T-cell (primary cell): ENCODE measurements at regions not wholly inside any gene's neighbourhood (a gene's known extent, or its start where the extent isn't known, plus 50 kb on each side); places are given as distances from the start of the nearest gene placed in this dataset.

Source experiments
- ATAC-seq, 4 experiments: fragments of 200-7000 bp in 3 of 4; fragments of 150-1000 bp in 1 of 4; cut with Tn5 transposase; replicated peaks in 1 of 4; 1 replicate in 3 of 4; 2 replicates in 1 of 4; pipeline ENCODE4 v1.10.0; 2021; ENCODE audit warnings: moderate library complexity in 3 of 4, mild to moderate bottlenecking in 2 of 4, moderate number of reproducible peaks in 1 of 4
- CTCF ChIA-PET, 2 donors: fragments of 300-600 bp; sonication (Branson Sonifier 250); formaldehyde crosslinking; loops; one replicate each; lab custom pipeline; 2022; ENCODE audit warnings: antibody characterized with exemption in 2 of 2; lab: Charles Lee
- POLR2A ChIA-PET, 2 donors: fragments of 300-600 bp; sonication (Branson Sonifier 250); formaldehyde crosslinking; loops; one replicate each; lab custom pipeline; 2022; ENCODE audit warnings: antibody characterized with exemption in 2 of 2; lab: Charles Lee
- DNase-seq, 35 experiments: peaks; one replicate each; pipeline versions ENCODE4 v3.0.0 to v3.0.0-alpha.2; 2013 to 2023
- H3K27ac ChIP-seq: one replicate; pipeline ENCODE4 v1.5.1; 2013; ENCODE audit warnings: low read length
- H3K27me3 ChIP-seq, 2 experiments: replicated peaks in 1 of 2; 1 replicate in 1 of 2; 2 replicates in 1 of 2; pipeline versions ENCODE4 v1.6.1 to v1.7.0; 2013; ENCODE audit warnings: low read length in 1 of 2, mixed read lengths in 1 of 2; ENCODE audit not compliant: control insufficient read depth in 2 of 2, insufficient read depth in 2 of 2; ENCODE audit errors: extremely low read depth in 1 of 2
- H3K36me3 ChIP-seq, 2 donors: 1 replicate in 1 of 2; 2 replicates in 1 of 2; pipeline versions ENCODE4 v1.6.1 to v1.7.0; 2013; ENCODE audit warnings: low read length in 1 of 2; ENCODE audit not compliant: control insufficient read depth in 2 of 2, insufficient read depth in 1 of 2; ENCODE audit errors: extremely low read depth in 1 of 2
- H3K4me1 ChIP-seq, 2 experiments: 1 replicate in 1 of 2; 2 replicates in 1 of 2; pipeline versions ENCODE4 v1.6.1 to v1.7.0; 2013; ENCODE audit warnings: low read length in 2 of 2, mixed read lengths in 1 of 2; ENCODE audit not compliant: insufficient read depth in 2 of 2, control insufficient read depth in 1 of 2; ENCODE audit errors: extremely low read depth in 1 of 2
- H3K4me3 ChIP-seq, 2 donors: 1 replicate in 1 of 2; 2 replicates in 1 of 2; pipeline versions ENCODE4 v1.5.1 to v1.7.0; 2013; ENCODE audit warnings: mild to moderate bottlenecking in 2 of 2, low read length in 1 of 2, moderate library complexity in 1 of 2; ENCODE audit not compliant: control insufficient read depth in 1 of 2; ENCODE audit errors: extremely low read depth in 1 of 2
- H3K9me3 ChIP-seq: 2 replicates; pipeline ENCODE4 v1.7.0; 2013
- H3K27ac Mint-ChIP-seq, 2 donors: one replicate each; pipeline ENCODE4 v1.8.0; 2020 to 2021; ENCODE audit warnings: mild to moderate bottlenecking in 2 of 2, mixed read lengths in 2 of 2
- H3K27me3 Mint-ChIP-seq, 2 donors: one replicate each; pipeline ENCODE4 v1.8.0; 2021 to 2022; ENCODE audit warnings: mixed read lengths in 2 of 2
- H3K36me3 Mint-ChIP-seq: one replicate; pipeline ENCODE4 v1.8.0; 2021; ENCODE audit warnings: mixed read lengths
- H3K4me1 Mint-ChIP-seq, 3 donors: one replicate each; pipeline ENCODE4 v1.8.0; 2020 to 2022; ENCODE audit warnings: mixed read lengths in 3 of 3, mild to moderate bottlenecking in 1 of 3
- H3K4me3 Mint-ChIP-seq, 3 donors: one replicate each; pipeline ENCODE4 v1.8.0; 2020 to 2022; ENCODE audit warnings: mild to moderate bottlenecking in 3 of 3, mixed read lengths in 3 of 3, moderate library complexity in 3 of 3
- H3K9me3 Mint-ChIP-seq, 3 donors: one replicate each; pipeline ENCODE4 v1.8.0; 2020 to 2022; ENCODE audit warnings: mixed read lengths in 3 of 3
- WGBS: methylation state at CpG from one replicate; pipeline ENCODE4 v1.1.5; 2013; ENCODE audit warnings: missing lambda C conversion rate; ENCODE audit not compliant: insufficient coverage; 5-methylcytosine and 5-hydroxymethylcytosine counted together

GRCh38 chr16:59432896-59433295 is 698.8 kb upstream of the GOT2 start:
- ChIA-PET CTCF (no interaction called here), POLR2A (no interaction called here)
- no peaks in the 10 kb centered on the region for H3K36me3 Mint-ChIP-seq
- H3K27ac ChIP-seq = no peak overlapping the region
- H3K4me3 Mint-ChIP-seq = no peak overlapping the region
- no peak for ATAC-seq
- no peaks in the 10 kb centered on the region for H3K9me3 ChIP-seq
- no peak for DNase-seq
- H3K36me3 ChIP-seq = no peaks in the 10 kb centered on the region
- H3K27me3 Mint-ChIP-seq = no peaks in the 10 kb centered on the region
- H3K9me3 Mint-ChIP-seq = peaks cover 0 to 16% (median 2%) of the 10 kb centered on the region in 3 donors
- WGBS = 87% methylated on average over 2 of the region's 3 CpGs
- H3K4me1 Mint-ChIP-seq = no peaks in the 10 kb centered on the region
- H3K27ac Mint-ChIP-seq = no peak overlapping the region
- no peak overlapping the region for H3K4me3 ChIP-seq
- no peaks in the 10 kb centered on the region for H3K4me1 ChIP-seq
- no peaks in the 10 kb centered on the region for H3K27me3 ChIP-seq

- WGBS = no CpG with 5 or more reads among the region's 1 CpG
- H3K36me3 ChIP-seq = no peaks in the 10 kb centered on the region
- no peaks in the 10 kb centered on the region for H3K36me3 Mint-ChIP-seq
- no peak overlapping the region for H3K4me3 ChIP-seq
- ChIA-PET POLR2A (no interaction called here), CTCF (no interaction called here)
- H3K4me3 Mint-ChIP-seq = no peak overlapping the region
- H3K9me3 ChIP-seq = no peaks in the 10 kb centered on the region
- no peaks in the 10 kb centered on the region for H3K27me3 ChIP-seq
- no peak overlapping the region for H3K27ac ChIP-seq
- no peak for DNase-seq
- H3K27me3 Mint-ChIP-seq = no peaks in the 10 kb centered on the region
- H3K4me1 Mint-ChIP-seq = no peaks in the 10 kb centered on the region
- H3K4me1 ChIP-seq = no peaks in the 10 kb centered on the region
- ATAC-seq = no peak
- H3K27ac Mint-ChIP-seq = no peak overlapping the region
- peaks cover 0 to 13% (median 2%) of the 10 kb centered on the region in 3 donors for H3K9me3 Mint-ChIP-seq
Observed at GRCh38 chr16:59432276-59432675, 698.2 kb upstream of the GOT2 start.

GRCh38 chr16:59424714-59425273 is 690.7 kb upstream of the GOT2 start:
- DNase-seq (no peak), ATAC-seq (no peak)
- Histone ChIP-seq H3K4me3 (no peak overlapping the region), H3K9me3 (no peaks in the 10 kb centered on the region), H3K36me3 (no peaks in the 10 kb centered on the region), H3K27ac (no peak overlapping the region), H3K4me1 (no peaks in the 10 kb centered on the region), H3K27me3 (no peaks in the 10 kb centered on the region)
- Mint-ChIP-seq H3K4me3 (no peak overlapping the region), H3K9me3 (peaks cover 0 to 8% (median 3%) of the 10 kb centered on the region in 3 donors), H3K4me1 (no peaks in the 10 kb centered on the region), H3K27ac (no peak overlapping the region), H3K27me3 (peaks cover 0 to 3% of the 10 kb centered on the region in 2 donors), H3K36me3 (no peaks in the 10 kb centered on the region)
- no CpG with 5 or more reads among the region's 2 CpGs for WGBS
- CTCF ChIA-PET = no interaction called here
- POLR2A ChIA-PET = no interaction called here

- no peaks in the 10 kb centered on the region for H3K36me3 Mint-ChIP-seq
- no peak for DNase-seq
- H3K4me3 Mint-ChIP-seq = no peak overlapping the region
- 33% methylated on average over 1 of the region's 5 CpGs for WGBS
- Histone ChIP-seq H3K36me3 (no peaks in the 10 kb centered on the region), H3K9me3 (no peaks in the 10 kb centered on the region), H3K4me1 (no peaks in the 10 kb centered on the region), H3K27ac (no peak overlapping the region), H3K27me3 (no peaks in the 10 kb centered on the region), H3K4me3 (no peak overlapping the region)
- H3K4me1 Mint-ChIP-seq = no peaks in the 10 kb centered on the region
- peaks cover 0 to 21% (median 7%) of the 10 kb centered on the region in 3 donors for H3K9me3 Mint-ChIP-seq
- no peak overlapping the region for H3K27ac Mint-ChIP-seq
- ChIA-PET CTCF (no interaction called here), POLR2A (no interaction called here)
- peaks cover 0 to 3% of the 10 kb centered on the region in 2 donors for H3K27me3 Mint-ChIP-seq
- ATAC-seq = no peak
Observed at GRCh38 chr16:59411961-59412841, 678.1 kb upstream of the GOT2 start.

GRCh38 chr16:59410451-59410850 is 676.3 kb upstream of the GOT2 start:
- peaks cover 0 to 24% (median 3%) of the 10 kb centered on the region in 3 donors for H3K9me3 Mint-ChIP-seq
- no peak for DNase-seq
- H3K4me1 Mint-ChIP-seq = no peaks in the 10 kb centered on the region
- no peaks in the 10 kb centered on the region for H3K9me3 ChIP-seq
- no peak for ATAC-seq
- ChIA-PET POLR2A (no interaction called here), CTCF (no interaction called here)
- H3K27me3 Mint-ChIP-seq = peaks cover 0 to 3% of the 10 kb centered on the region in 2 donors
- no peak overlapping the region for H3K27ac ChIP-seq
- no peaks in the 10 kb centered on the region for H3K36me3 Mint-ChIP-seq
- H3K27me3 ChIP-seq = no peaks in the 10 kb centered on the region
- no peak overlapping the region for H3K4me3 ChIP-seq
- H3K27ac Mint-ChIP-seq = no peak overlapping the region
- H3K36me3 ChIP-seq = no peaks in the 10 kb centered on the region
- no peak overlapping the region for H3K4me3 Mint-ChIP-seq
- H3K4me1 ChIP-seq = no peaks in the 10 kb centered on the region
- no CpG with 5 or more reads among the region's 1 CpG for WGBS

GRCh38 chr16:59405802-59406201 is 671.7 kb upstream of the GOT2 start:
- Mint-ChIP-seq H3K9me3 (peaks cover 0 to 21% (median 3%) of the 10 kb centered on the region in 3 donors), H3K4me1 (no peaks in the 10 kb centered on the region), H3K4me3 (no peak overlapping the region), H3K27ac (no peak overlapping the region), H3K27me3 (peaks cover 0 to 7% of the 10 kb centered on the region in 2 donors), H3K36me3 (no peaks in the 10 kb centered on the region)
- H3K36me3 ChIP-seq = no peaks in the 10 kb centered on the region
- DNase-seq (no peak), ATAC-seq (no peak)
- H3K9me3 ChIP-seq = no peaks in the 10 kb centered on the region
- H3K27ac ChIP-seq = no peak overlapping the region
- whole genome bisulfite sequencing = no CpG with 5 or more reads among the region's 2 CpGs
- ChIA-PET CTCF (no interaction called here), POLR2A (interaction anchor here in 1 of 2 donors (0.6 kb wide), 1 partner anchor 43 kb away, joined by 3 read pairs; no protein-coding TSS in a partner anchor)
- H3K4me1 ChIP-seq = no peaks in the 10 kb centered on the region
- no peak overlapping the region for H3K4me3 ChIP-seq
- no peaks in the 10 kb centered on the region for H3K27me3 ChIP-seq
